Stomach (tissue), 4 donors: ENCODE measurements at regions not wholly inside any gene's neighbourhood (a gene's known extent, or its start where the extent isn't known, plus 50 kb on each side); places are given as distances from the start of the nearest gene placed in this dataset.

Source experiments
- POLR2A ChIP-seq, 4 donors: fragments of 450-650 bp; IDR thresholded peaks; one replicate each; pipeline ENCODE4 v1.6.1; 2016; ENCODE audit warnings: antibody characterized with exemption in 4 of 4, control low read depth in 2 of 4, mild to moderate bottlenecking in 1 of 4, moderate library complexity in 1 of 4
- POLR2AphosphoS5 ChIP-seq, 3 donors: sonication (generic); formaldehyde crosslinking; IDR thresholded peaks; one replicate each; pipeline ENCODE4 v1.6.1; 2016; ENCODE audit warnings: antibody characterized with exemption in 3 of 3
- TF ChIP-seq, protein P1 (sequence below), 7 experiments: fragments of 450-650 bp in 4 of 7; fragments of 200-600 bp in 3 of 7; sonication (generic) in 3 of 7; IDR thresholded peaks; one replicate each; pipeline ENCODE4 v1.5.1; 2016 to 2019; ENCODE audit warnings: antibody characterized with exemption in 7 of 7, control low read depth in 2 of 7, mild to moderate bottlenecking in 1 of 7

GRCh38 chr6:21935142-21935541 is 341.6 kb downstream of the SOX4 start:
- TF ChIP-seq, protein P1, sequence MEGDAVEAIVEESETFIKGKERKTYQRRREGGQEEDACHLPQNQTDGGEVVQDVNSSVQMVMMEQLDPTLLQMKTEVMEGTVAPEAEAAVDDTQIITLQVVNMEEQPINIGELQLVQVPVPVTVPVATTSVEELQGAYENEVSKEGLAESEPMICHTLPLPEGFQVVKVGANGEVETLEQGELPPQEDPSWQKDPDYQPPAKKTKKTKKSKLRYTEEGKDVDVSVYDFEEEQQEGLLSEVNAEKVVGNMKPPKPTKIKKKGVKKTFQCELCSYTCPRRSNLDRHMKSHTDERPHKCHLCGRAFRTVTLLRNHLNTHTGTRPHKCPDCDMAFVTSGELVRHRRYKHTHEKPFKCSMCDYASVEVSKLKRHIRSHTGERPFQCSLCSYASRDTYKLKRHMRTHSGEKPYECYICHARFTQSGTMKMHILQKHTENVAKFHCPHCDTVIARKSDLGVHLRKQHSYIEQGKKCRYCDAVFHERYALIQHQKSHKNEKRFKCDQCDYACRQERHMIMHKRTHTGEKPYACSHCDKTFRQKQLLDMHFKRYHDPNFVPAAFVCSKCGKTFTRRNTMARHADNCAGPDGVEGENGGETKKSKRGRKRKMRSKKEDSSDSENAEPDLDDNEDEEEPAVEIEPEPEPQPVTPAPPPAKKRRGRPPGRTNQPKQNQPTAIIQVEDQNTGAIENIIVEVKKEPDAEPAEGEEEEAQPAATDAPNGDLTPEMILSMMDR (IDR thresholded peaks at IDR 0.05): no peak
- TF ChIP-seq POLR2A (IDR thresholded peaks at IDR 0.05) (no peak), POLR2AphosphoS5 (IDR thresholded peaks at IDR 0.05) (no peak)
